NCI-H526 treated with DMSO at 0.1 percent for 48 hours (cell line): ENCODE measurements at regions not wholly inside any gene's neighbourhood (a gene's known extent, or its start where the extent isn't known, plus 50 kb on each side); places are given as distances from the start of the nearest gene placed in this dataset.
A peak's percentile ranks its signal among the peaks of the same experiment; 100 is the strongest.
"Not testable (repeated sequence)": the region's sequence is repeated elsewhere in the genome, so short reads cannot be mapped to it uniquely, and the experiment has no call there.

Experiments used
- DNase-seq: peaks from one replicate; lab custom pipeline; 2025; lab: John Stamatoyannopoulos, UW

DNA sequence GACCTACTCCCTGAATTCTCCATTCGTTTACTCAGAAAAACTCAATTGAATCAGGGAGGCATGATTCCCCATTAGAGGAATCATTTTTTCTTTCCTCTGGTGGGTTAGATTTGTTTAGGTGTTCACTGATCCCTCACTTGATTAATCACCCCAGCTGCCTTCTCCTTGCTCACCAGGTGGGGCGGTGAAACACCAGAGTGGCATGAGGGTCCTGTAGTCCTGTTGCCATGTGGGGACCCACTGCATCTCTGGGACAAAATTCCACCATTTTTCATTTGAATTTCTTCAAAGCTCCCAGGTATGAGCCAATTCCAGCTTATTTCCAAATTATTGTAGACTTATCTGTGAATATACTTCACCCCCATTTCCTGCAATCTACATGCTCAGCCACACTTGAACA, 462.7 kb upstream of the ZNF507 start:
- no peak for DNase-seq

DNA sequence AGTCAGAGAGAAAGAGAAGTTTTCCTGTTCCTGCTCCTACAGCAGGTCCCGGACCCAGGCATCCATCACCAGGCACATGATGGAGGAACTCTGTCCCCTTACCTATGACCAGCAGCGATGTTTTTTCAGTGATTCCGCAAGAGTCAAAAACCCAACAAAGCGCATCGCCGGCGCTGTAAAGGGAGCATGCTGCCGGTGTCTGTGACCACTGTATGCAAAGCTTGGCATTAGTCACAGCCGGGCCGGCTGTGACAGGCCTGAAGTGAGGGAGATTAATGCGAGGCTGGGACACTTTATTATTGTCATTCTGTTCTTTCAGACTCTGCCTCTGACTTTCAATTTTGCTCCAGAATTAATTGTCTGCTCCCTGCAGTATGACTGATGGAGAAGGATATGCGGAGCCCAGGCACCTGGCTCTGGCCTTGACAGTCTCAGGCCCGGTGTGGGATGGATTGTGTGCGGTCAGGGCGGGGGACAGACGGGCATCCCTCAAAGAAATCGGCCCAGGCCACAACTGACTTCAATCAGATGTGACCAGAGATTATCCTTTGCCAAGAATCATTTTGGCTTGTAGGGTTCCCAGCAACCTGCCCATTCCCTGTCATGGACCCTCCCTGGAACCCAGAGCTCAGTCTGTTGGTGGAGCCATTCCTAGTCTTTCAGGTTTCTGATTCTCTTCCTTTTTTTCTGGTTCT, 462.0 kb upstream of the ZNF507 start:
- DNase-seq = peak; percentile 32

DNA sequence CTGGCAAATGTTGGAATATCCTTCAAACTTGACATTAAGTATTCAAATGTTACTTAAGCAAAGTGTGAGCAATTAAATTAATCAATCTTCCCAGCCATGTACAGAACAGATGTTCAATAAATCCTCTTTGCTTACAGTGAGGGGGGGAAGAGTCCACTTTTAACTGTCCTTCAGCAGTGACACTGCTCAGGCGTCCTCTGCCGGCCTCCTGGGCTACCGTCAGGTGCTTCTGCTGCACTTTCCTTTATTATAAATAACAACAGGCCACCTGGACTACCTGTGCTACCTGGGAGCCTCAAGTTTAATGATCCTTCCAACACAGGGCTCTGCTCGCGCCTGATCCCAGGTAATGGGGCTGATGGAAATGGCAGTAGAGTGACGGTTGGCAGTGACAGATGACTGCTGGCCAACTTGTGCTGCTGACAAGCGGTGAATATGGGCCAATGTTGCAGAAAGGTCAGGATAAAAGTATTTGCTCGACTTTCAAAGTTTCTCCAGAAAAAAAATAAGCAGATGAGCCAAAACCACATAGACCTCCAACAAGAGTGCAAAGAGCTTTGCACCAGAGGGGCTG, 460.0 kb upstream of the ZNF507 start:
- DNase-seq = no peak

DNA sequence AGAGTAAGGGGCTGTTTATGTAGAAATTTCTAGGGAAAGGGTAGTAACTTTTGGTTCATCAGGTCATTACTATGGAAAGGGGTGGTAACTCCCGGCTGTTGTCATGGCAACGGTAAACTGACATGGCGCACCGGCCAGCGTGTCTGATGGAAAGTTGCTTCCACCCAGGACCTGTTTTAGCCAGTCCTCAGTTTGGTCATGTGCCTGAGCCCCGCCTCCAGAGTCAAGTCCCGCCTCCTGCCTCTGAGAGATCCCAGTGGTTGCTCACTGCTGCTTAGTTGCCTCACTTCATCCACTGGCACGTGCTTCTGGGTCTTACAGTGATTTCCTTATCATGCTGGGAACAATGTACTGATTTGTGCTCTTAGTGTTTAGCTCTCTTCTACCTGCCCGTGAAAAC, 455.2 kb upstream of the ZNF507 start:
- DNase-seq = no peak

DNA sequence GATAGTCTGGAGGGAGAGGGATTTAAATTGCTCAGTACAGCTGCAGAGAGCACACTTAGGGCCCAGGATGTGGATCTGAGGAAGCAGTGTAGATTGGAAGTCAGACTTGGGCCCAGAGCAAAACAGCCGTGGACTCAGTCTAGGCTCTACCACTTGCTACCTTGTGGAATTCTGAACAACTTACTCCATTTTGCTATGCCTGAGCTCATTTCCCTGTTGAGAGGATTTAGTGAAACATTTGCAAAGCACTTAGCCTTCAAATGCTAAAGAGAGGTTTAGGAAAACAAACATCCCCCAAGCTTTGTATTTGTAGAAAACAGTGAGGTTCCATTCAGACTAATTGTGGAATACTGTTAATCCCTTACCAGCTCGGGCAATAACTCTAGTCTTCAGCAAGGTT, 453.4 kb upstream of the ZNF507 start:
- DNase-seq = no peak

DNA sequence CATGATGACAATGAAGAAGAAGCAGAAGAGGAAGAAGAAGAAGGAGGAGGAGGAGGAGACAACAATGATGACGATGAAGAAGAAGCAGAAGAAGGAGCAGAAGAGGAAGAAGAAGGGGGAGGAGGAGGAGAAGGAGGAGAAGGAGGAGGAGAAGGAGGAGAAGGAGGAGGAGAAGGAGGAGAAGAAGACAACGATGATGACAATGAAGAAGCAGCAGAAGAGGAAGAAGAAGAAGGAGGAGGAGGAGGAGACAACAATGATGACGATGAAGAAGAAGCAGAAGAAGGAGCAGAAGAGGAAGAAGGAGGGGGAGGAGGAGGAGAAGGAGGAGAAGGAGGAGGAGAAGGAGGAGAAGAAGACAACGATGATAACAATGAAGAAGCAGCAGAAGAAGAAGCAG, 451.9 kb upstream of the ZNF507 start:
- DNase-seq = not testable (repeated sequence)

DNA sequence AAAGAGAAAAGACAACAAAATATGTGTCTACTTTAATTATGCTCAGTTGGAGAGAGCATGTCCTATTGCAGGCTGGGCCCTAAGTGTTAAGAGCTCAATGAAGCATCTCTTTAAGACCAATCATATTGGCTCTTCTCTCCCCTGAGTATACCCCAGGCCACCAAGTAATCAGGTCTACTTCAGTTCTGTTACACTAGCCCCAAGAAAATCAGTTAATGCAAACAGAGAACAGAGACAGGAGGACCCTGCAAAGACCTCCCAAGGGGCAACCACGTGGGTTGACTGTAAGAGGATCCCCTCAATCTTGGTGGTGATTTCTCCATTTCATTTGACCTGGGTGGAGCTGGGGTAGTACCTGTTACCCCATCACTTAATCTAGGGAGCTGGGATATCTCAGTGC, 451.0 kb upstream of the ZNF507 start:
- no peak for DNase-seq

DNA sequence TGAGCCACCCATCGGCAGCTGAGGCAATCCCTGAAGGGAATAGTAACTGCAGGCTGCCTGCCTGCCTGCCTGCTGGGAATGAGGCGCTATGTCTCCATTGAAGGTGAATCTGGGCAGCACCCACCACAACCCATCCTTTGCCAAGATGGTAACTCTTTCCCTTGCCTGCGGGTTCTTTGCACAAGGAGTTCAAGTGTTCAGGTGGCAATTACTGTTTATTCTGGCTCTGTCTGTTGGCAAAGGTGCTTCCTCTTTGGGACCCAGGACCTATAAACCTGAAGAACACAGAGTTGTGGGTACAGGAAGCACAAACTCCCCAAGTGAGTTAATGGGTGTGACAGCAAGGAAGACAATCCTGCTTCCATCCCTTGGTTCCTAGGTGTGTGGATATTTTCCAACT, 448.1 kb upstream of the ZNF507 start:
- no peak for DNase-seq

DNA sequence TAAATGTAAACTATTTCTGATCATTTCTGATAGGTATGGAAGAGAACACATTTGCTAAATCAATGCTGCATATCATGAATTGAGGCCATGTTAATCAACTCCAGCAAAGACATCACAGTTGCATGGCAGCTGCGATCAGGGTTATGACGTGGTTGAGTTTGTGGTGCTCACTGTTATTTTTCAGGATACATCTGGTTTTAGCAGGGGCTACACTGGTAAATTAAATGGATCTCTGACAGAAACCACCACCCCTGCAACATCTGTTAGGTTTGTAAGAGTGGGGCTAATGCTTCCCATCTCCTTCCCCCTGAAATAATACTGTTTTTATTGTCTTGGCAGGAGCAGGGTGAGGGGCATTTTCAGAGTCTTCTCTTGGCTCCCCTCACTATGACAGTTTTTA, 444.4 kb upstream of the ZNF507 start:
- DNase-seq = no peak

DNA sequence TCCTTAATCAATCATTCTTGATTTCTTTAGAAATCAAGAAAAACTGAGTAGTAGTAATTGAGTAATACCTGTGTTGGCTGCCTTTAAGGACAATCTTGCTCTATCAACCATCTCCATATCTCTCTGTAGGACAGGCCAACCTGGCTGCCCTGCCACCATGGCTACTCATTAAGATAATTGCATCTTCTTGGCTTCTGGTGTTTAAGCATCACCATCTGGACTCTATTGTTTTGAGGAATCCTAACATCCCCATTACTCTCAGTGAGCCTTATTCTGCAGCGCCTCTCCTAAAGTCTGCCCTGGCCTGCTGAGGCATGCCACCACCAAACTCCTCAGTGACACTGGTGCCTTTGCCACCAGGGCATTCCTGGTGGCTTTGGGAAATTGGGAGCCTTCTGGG, 442.6 kb upstream of the ZNF507 start:
- DNase-seq = no peak

DNA sequence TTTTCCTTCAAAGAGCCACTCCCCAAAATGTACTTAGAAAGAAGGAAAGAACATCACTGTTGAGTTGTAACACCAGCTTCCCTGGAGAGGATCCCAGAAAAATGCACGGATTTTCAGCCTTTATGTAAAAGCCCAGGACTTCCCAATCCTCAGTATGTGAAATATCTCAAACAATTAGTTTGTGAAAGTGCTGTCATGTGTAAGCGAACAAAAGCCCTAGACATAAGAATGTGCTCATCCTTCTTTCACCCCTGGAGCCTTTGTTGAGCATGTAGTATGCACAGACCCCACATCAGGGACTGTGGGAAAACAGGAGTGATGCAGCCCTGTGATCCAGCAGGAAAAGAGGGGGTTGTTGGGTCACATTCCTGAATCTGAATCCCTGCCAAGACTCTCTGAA, 441.4 kb upstream of the ZNF507 start:
- DNase-seq = no peak

DNA sequence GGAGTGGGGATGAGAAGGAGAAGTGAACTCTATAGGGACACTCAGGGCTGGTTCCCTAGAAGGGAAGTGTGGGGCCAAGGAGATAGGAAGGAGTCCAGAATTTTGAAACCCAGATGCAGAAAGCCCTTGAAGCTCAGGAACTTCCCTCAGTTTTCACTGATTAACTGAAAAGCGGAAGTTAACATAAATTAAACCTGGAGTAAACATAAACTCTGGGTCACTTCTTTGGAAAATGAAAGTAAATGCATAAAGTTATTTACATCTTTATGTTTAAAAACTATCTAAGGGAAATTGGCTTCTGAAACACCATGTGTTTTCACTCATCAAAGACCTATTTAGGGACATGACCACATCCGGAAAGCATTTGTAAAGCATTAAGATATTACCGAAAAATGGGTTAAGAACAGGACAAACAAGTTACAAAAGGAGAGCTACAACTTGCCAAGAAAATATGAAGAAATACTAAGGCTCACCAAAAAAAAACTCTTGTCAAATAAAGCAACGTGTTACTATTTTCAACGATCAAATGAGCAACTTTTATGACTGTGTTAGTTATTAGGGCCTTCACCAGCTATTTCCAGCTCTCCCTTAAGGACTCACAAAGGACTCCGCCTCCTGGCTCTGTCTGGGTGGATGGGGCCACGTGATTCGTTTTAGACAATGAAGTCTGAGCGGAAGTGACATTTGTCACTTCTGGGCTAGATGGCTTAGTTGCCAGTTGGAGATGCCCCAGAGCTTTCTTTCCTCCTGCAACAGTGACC, 439.1 kb upstream of the ZNF507 start:
- no peak for DNase-seq

DNA sequence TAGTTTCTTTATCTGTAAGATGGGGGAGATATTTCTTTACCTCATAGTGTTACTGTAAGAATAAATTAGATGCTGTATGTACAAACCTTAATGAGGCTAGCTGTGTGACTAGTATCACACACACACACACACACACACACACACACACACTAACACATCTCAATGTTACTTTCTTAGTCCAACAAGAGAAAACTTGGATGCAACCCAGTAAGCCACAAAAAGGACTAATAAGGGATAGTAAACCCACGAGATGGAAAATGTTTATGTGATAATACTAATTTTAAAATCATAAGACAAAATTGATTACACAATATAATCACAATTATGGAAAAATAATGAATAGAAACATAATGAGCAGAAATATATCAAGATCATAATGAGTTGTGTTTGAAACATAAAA, 437.7 kb upstream of the ZNF507 start:
- DNase-seq = no peak

DNA sequence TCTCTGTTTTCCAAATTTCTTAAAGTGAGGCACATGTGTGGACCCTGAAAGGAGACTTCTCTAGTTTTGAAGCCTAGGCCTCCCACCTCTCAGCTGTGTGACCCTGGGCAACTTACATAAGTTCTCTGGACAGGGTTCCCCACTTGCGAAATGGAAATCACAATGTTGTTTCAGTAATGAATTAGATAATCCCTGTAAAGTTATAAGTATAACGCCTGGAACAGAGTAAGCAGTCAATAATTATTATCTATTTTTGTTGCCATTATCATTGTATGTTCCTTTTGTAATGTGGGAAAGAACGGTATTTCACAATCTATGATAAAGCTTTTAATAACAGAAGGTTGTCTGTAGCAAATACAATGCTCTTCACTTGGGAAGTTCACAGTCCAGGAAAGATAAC, 437.3 kb upstream of the ZNF507 start:
- no peak for DNase-seq

DNA sequence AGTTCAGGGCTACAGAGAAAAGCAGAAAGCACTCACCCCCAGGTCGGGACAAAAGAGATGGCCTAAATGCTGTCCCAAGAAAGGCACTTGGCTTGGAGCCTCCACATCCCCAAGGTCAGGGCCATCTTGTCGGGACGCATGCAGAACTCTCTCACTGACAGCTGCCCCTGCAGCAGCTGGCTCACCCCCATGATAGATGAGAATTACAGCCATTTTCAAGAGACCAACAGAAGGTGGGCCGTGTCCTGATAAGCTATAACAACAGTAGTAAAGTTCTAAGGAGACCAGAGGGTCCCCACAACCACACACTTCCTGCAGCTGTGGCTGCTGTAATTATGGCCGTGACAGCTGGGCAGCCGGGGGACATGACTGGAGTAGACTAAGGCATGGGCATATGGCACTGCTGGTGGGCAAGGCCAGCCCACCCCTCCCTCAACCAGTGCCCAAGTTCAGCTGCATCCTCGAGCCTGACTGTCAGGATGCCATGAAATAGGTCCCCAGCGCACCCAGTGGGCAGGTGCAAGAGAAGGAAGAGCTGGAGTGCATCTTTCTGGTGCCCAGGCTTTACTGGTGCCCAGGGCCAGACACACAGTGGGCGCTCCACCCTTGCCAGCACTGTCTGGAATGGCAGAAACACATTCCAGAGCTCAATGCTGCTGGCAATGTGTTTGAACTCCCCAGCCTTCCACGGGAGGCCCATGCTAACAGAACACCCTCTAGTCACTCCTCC, 436.7 kb upstream of the ZNF507 start:
- no peak for DNase-seq

DNA sequence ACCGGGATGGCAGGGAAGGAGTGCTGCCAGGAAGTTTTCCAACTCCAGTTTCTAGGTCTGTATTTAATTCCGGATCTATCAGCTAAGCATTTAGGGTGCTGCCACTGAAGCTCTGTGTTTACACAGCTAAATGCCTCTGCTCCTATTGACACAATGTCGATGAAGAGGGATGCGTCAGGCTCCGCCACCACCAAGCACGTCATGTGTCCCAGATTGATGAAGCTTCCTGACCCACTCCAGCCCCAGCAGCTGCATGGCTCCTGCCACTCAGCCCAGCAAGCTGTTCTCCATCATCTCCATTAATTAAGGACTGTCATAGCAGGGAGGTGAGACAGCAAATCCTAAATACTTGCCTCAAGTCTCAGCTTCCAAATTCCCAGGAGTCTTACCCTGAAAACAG, 435.2 kb upstream of the ZNF507 start:
- DNase-seq = no peak

DNA sequence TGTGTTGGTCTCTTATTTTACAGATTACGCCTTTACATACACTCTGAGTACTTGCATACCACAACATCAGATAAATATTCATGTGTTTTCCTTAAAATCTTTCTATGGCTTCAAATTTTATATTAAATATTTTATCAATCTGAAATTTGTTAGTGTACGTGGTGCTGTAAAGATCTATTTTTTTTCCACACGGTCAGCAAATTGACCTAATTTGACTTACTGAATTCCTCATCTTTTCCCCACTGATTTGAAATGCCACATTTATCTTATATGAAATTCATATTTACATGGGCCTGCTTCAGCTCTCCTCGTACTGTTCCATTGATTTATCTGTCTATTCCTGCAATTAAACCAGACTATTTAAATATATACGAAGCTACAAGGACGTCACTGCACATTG, 433.8 kb upstream of the ZNF507 start:
- DNase-seq = no peak

DNA sequence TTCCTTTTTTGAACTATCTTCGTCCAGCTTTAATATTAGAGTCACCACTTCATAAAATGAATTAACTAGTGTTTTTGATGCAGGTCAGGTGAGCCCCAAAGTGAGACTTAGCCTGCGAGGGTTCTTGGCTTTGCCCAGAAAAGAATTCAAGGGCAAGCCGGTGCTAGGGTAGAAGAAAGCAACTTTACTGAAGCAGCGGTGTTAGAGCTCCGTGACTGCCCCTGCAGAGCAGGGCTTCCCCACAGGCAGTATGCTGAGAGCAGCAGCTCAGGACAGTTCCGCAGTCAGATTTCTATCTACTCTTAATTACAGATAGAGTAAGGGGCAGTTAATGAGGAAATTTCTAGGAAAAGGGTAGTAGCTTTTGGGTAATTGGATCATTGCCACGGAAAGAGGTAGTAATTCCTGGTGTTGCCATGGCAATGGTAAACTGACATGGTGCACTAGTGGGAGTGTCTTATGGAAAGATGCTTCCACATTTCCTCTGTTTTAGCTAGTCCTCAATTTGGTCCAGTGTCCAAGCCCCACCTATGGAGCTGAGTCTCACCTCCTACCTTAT, 432.2 kb upstream of the ZNF507 start:
- no peak for DNase-seq

DNA sequence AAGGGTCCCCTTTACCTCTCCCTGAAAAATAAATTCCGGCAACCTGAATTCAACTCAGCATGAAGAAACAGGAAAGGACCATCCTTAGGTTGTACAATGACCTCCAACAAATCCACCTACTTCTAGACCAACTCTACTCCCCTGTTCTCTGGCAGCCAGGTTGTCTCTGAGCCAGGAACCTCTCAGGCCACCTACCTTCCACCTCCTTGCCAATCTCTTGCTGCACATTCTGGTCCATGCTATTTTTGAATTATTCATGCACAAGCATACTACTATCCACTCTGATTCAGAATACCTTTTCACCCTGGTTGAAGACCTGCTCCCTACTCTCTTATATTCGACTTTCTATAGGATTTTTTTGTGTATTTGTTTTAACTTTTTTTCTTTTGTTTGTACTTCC, 415.0 kb upstream of the ZNF507 start:
- DNase-seq = no peak

DNA sequence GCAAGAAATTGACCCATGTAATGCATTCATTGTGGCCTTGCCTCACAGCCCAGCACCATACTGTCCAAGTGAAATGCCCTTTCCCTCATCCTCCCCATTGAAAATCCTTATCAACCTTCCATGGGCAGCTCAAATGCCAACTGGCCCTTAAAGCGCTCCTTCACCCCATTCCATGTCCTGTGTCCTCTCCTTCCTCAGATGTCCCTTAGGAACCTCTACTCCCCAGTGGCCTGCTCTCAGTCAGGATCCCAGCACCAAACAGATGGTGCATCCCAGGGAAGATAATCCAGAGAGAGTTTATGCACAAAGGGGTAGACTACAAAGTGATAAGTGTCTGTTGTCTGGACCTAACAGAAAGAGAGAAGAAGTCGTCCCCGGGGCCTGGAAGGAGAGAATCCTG, 407.4 kb upstream of the ZNF507 start:
- DNase-seq = no peak

DNA sequence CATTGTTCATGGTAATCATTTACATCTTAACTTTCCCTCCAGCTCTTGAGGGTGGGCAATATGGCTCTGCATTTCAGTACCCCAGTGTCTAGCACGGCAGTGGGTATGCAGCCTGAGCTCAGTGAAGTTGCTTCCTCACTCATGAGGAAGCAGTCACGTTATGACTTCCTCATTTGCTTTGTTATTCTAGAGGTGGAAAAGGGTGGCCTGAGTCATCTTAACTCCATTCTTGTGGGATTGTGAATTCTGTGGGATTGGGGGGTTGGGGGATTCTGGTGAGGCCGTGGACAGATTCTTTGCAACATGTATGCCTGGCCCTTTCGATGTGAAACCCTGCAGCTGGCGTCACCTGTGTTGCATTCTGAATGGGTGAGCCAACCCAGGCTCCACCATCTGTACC, 406.7 kb upstream of the ZNF507 start:
- DNase-seq = no peak

DNA sequence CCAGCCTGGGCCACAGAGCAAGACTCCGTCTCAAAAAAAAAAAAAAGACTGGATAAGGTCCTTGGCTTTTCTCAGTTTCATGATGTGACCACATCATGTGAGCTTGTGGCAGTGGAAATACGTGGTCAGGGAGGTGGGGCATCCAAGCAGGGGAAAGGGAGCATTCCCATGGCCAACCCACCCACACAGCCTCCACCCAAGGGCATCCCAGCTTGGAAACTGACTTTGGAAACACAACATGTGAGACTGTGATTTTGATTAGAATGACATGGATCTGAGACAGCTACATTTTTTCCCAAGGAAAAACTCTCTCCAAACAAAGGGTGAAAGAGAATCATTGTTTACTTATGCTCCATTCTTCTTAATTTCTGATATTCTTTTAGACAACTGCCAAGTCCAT, 405.0 kb upstream of the ZNF507 start:
- no peak for DNase-seq
